ENCODE measurements at regions not wholly inside any gene's neighbourhood (a gene's known extent, or its start where the extent isn't known, plus 50 kb on each side); places are given as distances from the start of the nearest gene placed in this dataset.

DNA sequence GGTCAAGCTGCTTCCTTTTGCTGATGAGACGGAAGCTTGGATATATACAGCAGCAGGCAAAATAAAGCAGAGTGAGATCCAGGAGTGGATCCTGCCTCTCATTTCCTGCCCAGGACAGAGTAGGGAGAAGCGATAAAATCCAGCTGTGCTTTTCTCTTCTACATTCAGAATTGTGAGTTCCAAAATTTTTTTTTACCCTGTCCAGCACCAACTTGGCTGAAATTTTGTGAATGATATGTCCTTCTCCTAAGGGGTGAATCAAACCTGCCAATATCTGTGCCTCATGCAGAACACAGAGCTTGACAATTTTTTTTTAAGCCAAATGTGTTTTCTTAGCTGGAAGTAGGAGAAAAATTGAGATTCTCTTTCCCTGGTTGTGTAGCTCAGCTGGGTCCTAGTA, 235.6 kb upstream of the CHD6 start:
- no peak overlapping the region for H3K27ac ChIP-seq (ENCODE audit: low read depth, low read length, poor library complexity, severe bottlenecking)
- H3K27me3 ChIP-seq (replicated peaks; ENCODE audit: insufficient read depth, low read depth, low read length, poor library complexity), result peaks cover 50% of the 10 kb centered on the region
- ChIA-PET POLR2A (ENCODE audit: low non-redundant PET) (no interaction called here), CTCF (no interaction called here)
- H3K4me3 ChIP-seq (ENCODE audit: low read depth, low read length, poor library complexity, severe bottlenecking), result no peak overlapping the region
- TF ChIP-seq, protein P1, sequence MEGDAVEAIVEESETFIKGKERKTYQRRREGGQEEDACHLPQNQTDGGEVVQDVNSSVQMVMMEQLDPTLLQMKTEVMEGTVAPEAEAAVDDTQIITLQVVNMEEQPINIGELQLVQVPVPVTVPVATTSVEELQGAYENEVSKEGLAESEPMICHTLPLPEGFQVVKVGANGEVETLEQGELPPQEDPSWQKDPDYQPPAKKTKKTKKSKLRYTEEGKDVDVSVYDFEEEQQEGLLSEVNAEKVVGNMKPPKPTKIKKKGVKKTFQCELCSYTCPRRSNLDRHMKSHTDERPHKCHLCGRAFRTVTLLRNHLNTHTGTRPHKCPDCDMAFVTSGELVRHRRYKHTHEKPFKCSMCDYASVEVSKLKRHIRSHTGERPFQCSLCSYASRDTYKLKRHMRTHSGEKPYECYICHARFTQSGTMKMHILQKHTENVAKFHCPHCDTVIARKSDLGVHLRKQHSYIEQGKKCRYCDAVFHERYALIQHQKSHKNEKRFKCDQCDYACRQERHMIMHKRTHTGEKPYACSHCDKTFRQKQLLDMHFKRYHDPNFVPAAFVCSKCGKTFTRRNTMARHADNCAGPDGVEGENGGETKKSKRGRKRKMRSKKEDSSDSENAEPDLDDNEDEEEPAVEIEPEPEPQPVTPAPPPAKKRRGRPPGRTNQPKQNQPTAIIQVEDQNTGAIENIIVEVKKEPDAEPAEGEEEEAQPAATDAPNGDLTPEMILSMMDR (conservative IDR thresholded peaks at IDR 0.05; ENCODE audit: low read depth, low read length), result no peak
- no peak for TF ChIP-seq EZH2 (IDR thresholded peaks at IDR 0.05; ENCODE audit: borderline replicate concordance, low read depth, low read length, poor library complexity, severe bottlenecking)
- intact Hi-C loops (cut with micrococcal nuclease; ENCODE audit: unreplicated experiment), result no loop called here
- no TSS peak for BruUV-seq (replicated peaks)
- H3K4me1 ChIP-seq (ENCODE audit: insufficient read depth, low read length, poor library complexity, severe bottlenecking), result no peaks in the 10 kb centered on the region
- no peaks in the 10 kb centered on the region for H3K36me3 ChIP-seq (ENCODE audit: insufficient read depth, low read length, poor library complexity, severe bottlenecking)
- H3K9me3 ChIP-seq (ENCODE audit: low read depth, low read length, poor library complexity, severe bottlenecking), result no peaks in the 10 kb centered on the region
- no peak for DNase-seq (ENCODE audit: low spot score)

DNA sequence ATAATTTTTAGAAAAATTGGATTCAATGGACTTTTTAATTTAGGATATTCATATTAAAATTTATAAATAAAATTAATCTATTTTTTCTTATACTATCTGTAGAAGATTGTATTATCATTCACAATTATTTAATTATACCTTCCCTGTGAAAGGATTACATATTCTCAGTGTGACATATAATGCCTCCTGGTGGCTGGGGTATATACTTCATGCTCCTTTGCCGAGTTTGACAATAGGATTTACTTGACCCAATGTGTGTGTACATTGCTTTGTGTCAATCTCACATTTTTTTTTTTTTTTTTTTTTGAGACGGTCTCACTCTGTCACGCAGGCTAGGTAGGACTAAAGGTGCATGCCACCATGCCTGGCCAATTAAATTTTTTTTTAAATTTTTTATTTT, 230.0 kb upstream of the CHD6 start:
- H3K9me3 ChIP-seq (ENCODE audit: low read depth, low read length, poor library complexity, severe bottlenecking), result no peaks in the 10 kb centered on the region
- CTCF ChIA-PET, result interaction anchor here (0.7 kb wide), 1 partner anchor 319 kb away, joined by 4 read pairs; no protein-coding TSS in a partner anchor
- peaks cover 22% of the 10 kb centered on the region for H3K27me3 ChIP-seq (replicated peaks; ENCODE audit: insufficient read depth, low read depth, low read length, poor library complexity)
- H3K36me3 ChIP-seq (ENCODE audit: insufficient read depth, low read length, poor library complexity, severe bottlenecking), result no peaks in the 10 kb centered on the region
- no peaks in the 10 kb centered on the region for H3K4me1 ChIP-seq (ENCODE audit: insufficient read depth, low read length, poor library complexity, severe bottlenecking)
- intact Hi-C loops (cut with micrococcal nuclease; ENCODE audit: unreplicated experiment), result loop anchor here (2.0 kb wide), 1 partner anchor 109 kb away; no protein-coding TSS in a partner anchor
- BruUV-seq (replicated peaks), result no TSS peak
- POLR2A ChIA-PET (ENCODE audit: low non-redundant PET), result no interaction called here
- no peak overlapping the region for H3K27ac ChIP-seq (ENCODE audit: low read depth, low read length, poor library complexity, severe bottlenecking)
- H3K4me3 ChIP-seq (ENCODE audit: low read depth, low read length, poor library complexity, severe bottlenecking), result no peak overlapping the region
- TF ChIP-seq EZH2 (IDR thresholded peaks at IDR 0.05; ENCODE audit: borderline replicate concordance, low read depth, low read length, poor library complexity, severe bottlenecking), result no peak
- TF ChIP-seq, protein P1 (conservative IDR thresholded peaks at IDR 0.05; ENCODE audit: low read depth, low read length), result peak; percentile 44; the same call in 1 of the 2 replicates
- DNase-seq (ENCODE audit: low spot score), result peak; percentile 20

DNA sequence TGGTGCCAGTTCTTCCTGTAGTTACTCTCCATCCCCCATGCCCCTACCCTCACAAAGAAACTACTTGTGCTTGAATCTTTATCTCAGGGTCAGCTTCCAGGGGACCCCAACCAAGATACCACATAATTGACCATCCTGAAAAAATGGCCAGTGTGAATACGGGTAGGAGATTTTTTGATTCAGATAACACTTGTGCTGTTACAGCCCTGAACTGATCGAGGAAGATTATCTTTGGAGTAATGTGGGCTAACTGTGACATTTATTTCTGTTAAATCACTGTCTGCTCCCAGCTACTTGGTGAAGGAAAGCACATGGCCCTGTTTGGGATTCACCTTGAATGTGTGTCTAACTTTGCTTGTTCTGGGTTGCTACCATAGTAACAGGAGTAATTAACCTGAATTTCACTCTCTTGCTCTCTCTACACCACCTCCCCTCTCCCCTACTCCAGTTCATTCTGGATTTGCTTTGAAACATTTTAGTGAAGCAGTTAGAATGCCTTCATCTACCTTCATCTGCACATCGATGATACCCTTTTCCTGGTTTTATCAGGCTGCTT, 219.6 kb upstream of the CHD6 start:
- H3K27me3 ChIP-seq (replicated peaks; ENCODE audit: insufficient read depth, low read depth, low read length, poor library complexity), result peaks cover 41% of the 10 kb centered on the region
- ChIA-PET CTCF (interaction anchor here (0.7 kb wide), 1 partner anchor 123 kb away, joined by 5 read pairs; no protein-coding TSS in a partner anchor), POLR2A (ENCODE audit: low non-redundant PET) (interaction anchor here (0.6 kb wide), 1 partner anchor 255 kb away, joined by 4 read pairs; no protein-coding TSS in a partner anchor)
- no peaks in the 10 kb centered on the region for H3K36me3 ChIP-seq (ENCODE audit: insufficient read depth, low read length, poor library complexity, severe bottlenecking)
- no peak overlapping the region for H3K27ac ChIP-seq (ENCODE audit: low read depth, low read length, poor library complexity, severe bottlenecking)
- H3K4me3 ChIP-seq (ENCODE audit: low read depth, low read length, poor library complexity, severe bottlenecking), result no peak overlapping the region
- no peaks in the 10 kb centered on the region for H3K9me3 ChIP-seq (ENCODE audit: low read depth, low read length, poor library complexity, severe bottlenecking)
- TF ChIP-seq EZH2 (IDR thresholded peaks at IDR 0.05; ENCODE audit: borderline replicate concordance, low read depth, low read length, poor library complexity, severe bottlenecking), result no peak
- TF ChIP-seq, protein P1 (conservative IDR thresholded peaks at IDR 0.05; ENCODE audit: low read depth, low read length), result no peak
- no peak for DNase-seq (ENCODE audit: low spot score)
- H3K4me1 ChIP-seq (ENCODE audit: insufficient read depth, low read length, poor library complexity, severe bottlenecking), result no peaks in the 10 kb centered on the region
- intact Hi-C loops (cut with micrococcal nuclease; ENCODE audit: unreplicated experiment), result no loop called here
- BruUV-seq (replicated peaks), result no TSS peak
